DND-41 (cell line): ENCODE measurements at regions not wholly inside any gene's neighbourhood (a gene's known extent, or its start where the extent isn't known, plus 50 kb on each side); places are given as distances from the start of the nearest gene placed in this dataset.

Source experiments
- ATAC-seq: fragments of 200-7000 bp; cut with Tn5 transposase; 3 replicates; pipeline ENCODE4 v1.9.1; 2021; ENCODE audit warnings: low read depth; ENCODE audit not compliant: insufficient read depth
- DNase-seq: peaks from one replicate; pipeline ENCODE4 v3.0.0-alpha.2; 2020
- H2AFZ ChIP-seq: 2 replicates; pipeline ENCODE4 v1.6.0; 2012; ENCODE audit warnings: low read depth, low read length
- H3K27ac ChIP-seq: 2 replicates; pipeline ENCODE4 v1.5.1; 2012; ENCODE audit warnings: low read length, inconsistent platforms
- H3K27me3 ChIP-seq: fragments of 200-600 bp; sonication (generic); 2 replicates; pipeline ENCODE4 v1.6.0; 2012; ENCODE audit warnings: low read length, mild to moderate bottlenecking, inconsistent platforms; ENCODE audit not compliant: insufficient read depth, poor library complexity
- H3K36me3 ChIP-seq: 2 replicates; pipeline ENCODE4 v1.5.1; 2012; ENCODE audit warnings: low read length, inconsistent platforms; ENCODE audit not compliant: insufficient read depth
- H3K4me1 ChIP-seq: 2 replicates; pipeline ENCODE4 v1.5.1; 2012; ENCODE audit warnings: mild to moderate bottlenecking, low read length; ENCODE audit not compliant: insufficient read depth
- H3K4me2 ChIP-seq: 2 replicates; pipeline ENCODE4 v1.6.0; 2012; ENCODE audit warnings: mild to moderate bottlenecking, moderate library complexity, low read length, inconsistent platforms; ENCODE audit not compliant: insufficient read depth
- H3K4me3 ChIP-seq, 2 experiments: fragments of 200-600 bp in 1 of 2; shearing (Covaris generic) in 1 of 2; 2 replicates each; pipeline ENCODE4 v1.5.1; 2012 to 2016; ENCODE audit warnings: inconsistent platforms in 2 of 2, low read length in 2 of 2, mild to moderate bottlenecking in 2 of 2, low read depth in 1 of 2, moderate library complexity in 1 of 2
- H3K79me2 ChIP-seq: 2 replicates; pipeline ENCODE4 v1.6.0; 2012; ENCODE audit warnings: low read length, inconsistent platforms; ENCODE audit not compliant: insufficient read depth
- H3K9ac ChIP-seq: 2 replicates; pipeline ENCODE4 v1.6.0; 2012; ENCODE audit warnings: low read depth, mild to moderate bottlenecking, inconsistent platforms, low read length, moderate library complexity
- H3K9me3 ChIP-seq: 2 replicates; pipeline ENCODE4 v1.5.1; 2012; ENCODE audit warnings: low read length, moderate library complexity, mild to moderate bottlenecking, inconsistent platforms; ENCODE audit not compliant: insufficient read depth, severe bottlenecking
- H4K20me1 ChIP-seq: 2 replicates; pipeline ENCODE4 v1.6.0; 2012; ENCODE audit warnings: low read length; ENCODE audit not compliant: insufficient read depth
- EZH2 ChIP-seq: IDR thresholded peaks from 3 replicates; pipeline ENCODE4 v1.6.1; 2012; ENCODE audit warnings: borderline replicate concordance, low read depth, mild to moderate bottlenecking, moderate library complexity, low read length, inconsistent platforms; ENCODE audit not compliant: severe bottlenecking
- TF ChIP-seq, protein P1 (sequence below): IDR thresholded peaks from 2 replicates; pipeline ENCODE4 v1.5.1; 2012; ENCODE audit warnings: borderline replicate concordance, low read length, moderate library complexity, mild to moderate bottlenecking; ENCODE audit not compliant: poor library complexity, severe bottlenecking; ENCODE audit errors: extremely low read depth

DNA sequence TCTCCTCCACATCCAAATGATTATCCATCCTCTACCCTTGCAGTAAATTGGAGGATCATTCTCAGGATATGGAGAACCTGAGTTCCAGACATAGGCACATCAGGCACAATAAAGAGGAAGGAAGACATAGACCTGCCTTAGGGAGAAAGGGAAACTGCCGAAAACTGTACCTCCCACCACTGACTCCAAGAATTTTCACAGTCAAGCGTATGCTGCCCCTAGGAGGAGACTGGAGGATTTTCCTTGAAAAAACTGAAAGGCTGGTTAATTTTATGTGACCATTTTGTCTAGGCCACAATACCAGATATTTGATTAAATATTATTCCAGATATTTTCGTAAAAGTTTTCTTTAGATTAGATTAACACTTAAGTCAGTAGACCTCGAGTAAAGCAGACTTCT lies 638.5 kb upstream of the PKDCC start:
- ATAC-seq (no peak), DNase-seq (no peak)
- H4K20me1 ChIP-seq: no peaks in the 10 kb centered on the region
- no peaks in the 10 kb centered on the region for H3K4me1 ChIP-seq
- H3K4me3 ChIP-seq: no peak overlapping the region
- no peaks in the 10 kb centered on the region for H3K27me3 ChIP-seq
- no peak for TF ChIP-seq EZH2
- TF ChIP-seq, protein P1, sequence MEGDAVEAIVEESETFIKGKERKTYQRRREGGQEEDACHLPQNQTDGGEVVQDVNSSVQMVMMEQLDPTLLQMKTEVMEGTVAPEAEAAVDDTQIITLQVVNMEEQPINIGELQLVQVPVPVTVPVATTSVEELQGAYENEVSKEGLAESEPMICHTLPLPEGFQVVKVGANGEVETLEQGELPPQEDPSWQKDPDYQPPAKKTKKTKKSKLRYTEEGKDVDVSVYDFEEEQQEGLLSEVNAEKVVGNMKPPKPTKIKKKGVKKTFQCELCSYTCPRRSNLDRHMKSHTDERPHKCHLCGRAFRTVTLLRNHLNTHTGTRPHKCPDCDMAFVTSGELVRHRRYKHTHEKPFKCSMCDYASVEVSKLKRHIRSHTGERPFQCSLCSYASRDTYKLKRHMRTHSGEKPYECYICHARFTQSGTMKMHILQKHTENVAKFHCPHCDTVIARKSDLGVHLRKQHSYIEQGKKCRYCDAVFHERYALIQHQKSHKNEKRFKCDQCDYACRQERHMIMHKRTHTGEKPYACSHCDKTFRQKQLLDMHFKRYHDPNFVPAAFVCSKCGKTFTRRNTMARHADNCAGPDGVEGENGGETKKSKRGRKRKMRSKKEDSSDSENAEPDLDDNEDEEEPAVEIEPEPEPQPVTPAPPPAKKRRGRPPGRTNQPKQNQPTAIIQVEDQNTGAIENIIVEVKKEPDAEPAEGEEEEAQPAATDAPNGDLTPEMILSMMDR: no peak
- no peak overlapping the region for H2AFZ ChIP-seq
- no peak overlapping the region for H3K27ac ChIP-seq
- no peaks in the 10 kb centered on the region for H3K36me3 ChIP-seq
- H3K9ac ChIP-seq: no peak overlapping the region
- H3K4me2 ChIP-seq: no peak overlapping the region
- peaks cover 4% of the 10 kb centered on the region for H3K9me3 ChIP-seq
- H3K79me2 ChIP-seq: no peaks in the 10 kb centered on the region

- no peak overlapping the region for H3K4me3 ChIP-seq
- no peak overlapping the region for H3K4me2 ChIP-seq
- no peak overlapping the region for H3K27ac ChIP-seq
- H4K20me1 ChIP-seq: no peaks in the 10 kb centered on the region
- TF ChIP-seq, protein P1: peak; percentile 33
- TF ChIP-seq EZH2: no peak
- no peaks in the 10 kb centered on the region for H3K27me3 ChIP-seq
- H3K4me1 ChIP-seq: no peaks in the 10 kb centered on the region
- DNase-seq (no peak), ATAC-seq (no peak)
- H3K79me2 ChIP-seq: no peaks in the 10 kb centered on the region
- no peaks in the 10 kb centered on the region for H3K36me3 ChIP-seq
- no peak overlapping the region for H3K9ac ChIP-seq
- H3K9me3 ChIP-seq: peaks cover 4% of the 10 kb centered on the region
- H2AFZ ChIP-seq: no peak overlapping the region
Observed at GRCh38 chr2:41410011-41410410, 637.8 kb upstream of the PKDCC start.

GRCh38 chr2:41413813-41414485 lies 633.9 kb upstream of the PKDCC start:
- Histone ChIP-seq H4K20me1 (no peaks in the 10 kb centered on the region), H3K79me2 (no peaks in the 10 kb centered on the region), H2AFZ (no peak overlapping the region), H3K36me3 (no peaks in the 10 kb centered on the region), H3K4me3 (no peak overlapping the region), H3K9me3 (peaks cover 4% of the 10 kb centered on the region), H3K4me1 (no peaks in the 10 kb centered on the region), H3K4me2 (no peak overlapping the region), H3K9ac (no peak overlapping the region), H3K27ac (no peak overlapping the region), H3K27me3 (no peaks in the 10 kb centered on the region)
- TF ChIP-seq, protein P1: no peak
- no peak for TF ChIP-seq EZH2
- no peak for ATAC-seq
- DNase-seq: no peak
